ENCODE measurements at regions not wholly inside any gene's neighbourhood (a gene's known extent, or its start where the extent isn't known, plus 50 kb on each side); places are given as distances from the start of the nearest gene placed in this dataset.

DNA sequence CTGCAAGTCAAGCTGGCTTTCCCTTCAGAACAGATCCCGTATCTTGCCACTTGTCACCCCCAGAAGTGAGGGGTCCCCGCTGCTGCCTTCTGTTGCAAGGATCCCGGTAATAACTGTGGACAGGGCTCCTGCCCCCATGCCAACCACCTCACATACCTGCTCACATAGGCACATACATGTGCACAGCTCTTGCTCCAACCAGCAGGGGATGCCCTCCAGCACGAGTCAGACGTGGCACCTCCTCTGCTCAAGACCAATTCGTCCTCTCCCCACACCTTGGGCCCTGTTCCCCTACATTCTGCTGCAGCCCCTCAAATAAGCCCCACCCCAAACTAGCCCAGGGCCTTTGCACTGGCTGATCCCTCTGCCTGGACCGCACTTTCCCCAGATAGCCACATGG, 163.3 kb downstream of the CRYBB2 start:
- H3K4me3 ChIP-seq (ENCODE audit: insufficient read length, low read depth): no peak overlapping the region
- TF ChIP-seq ZNF274 (IDR thresholded peaks at IDR 0.05; ENCODE audit: low read depth, low read length): no peak
- TF ChIP-seq SUZ12 (IDR thresholded peaks at IDR 0.05; ENCODE audit: extremely low read depth, insufficient read depth, insufficient read length): no peak
- no peak for TF ChIP-seq YY1 (IDR thresholded peaks at IDR 0.05; ENCODE audit: insufficient read depth, insufficient read length)
- DNase-seq (ENCODE audit: low read depth, low spot score): no peak
- H3K9ac ChIP-seq (ENCODE audit: insufficient read length, low read depth): no peak overlapping the region
- no peaks in the 10 kb centered on the region for H3K9me3 ChIP-seq (ENCODE audit: insufficient read depth, low read length)
- H3K36me3 ChIP-seq (ENCODE audit: insufficient read depth, insufficient read length, low read length): no peaks in the 10 kb centered on the region
- H3K4me1 ChIP-seq (ENCODE audit: insufficient read depth, insufficient read length): peaks cover 4% of the 10 kb centered on the region
- H3K27me3 ChIP-seq (ENCODE audit: insufficient read depth, insufficient read length): no peaks in the 10 kb centered on the region

GRCh38 chr22:25383278-25383820, 163.9 kb downstream of the CRYBB2 start:
- H3K4me1 ChIP-seq (ENCODE audit: insufficient read depth, insufficient read length): peaks cover 4% of the 10 kb centered on the region
- H3K27me3 ChIP-seq (ENCODE audit: insufficient read depth, insufficient read length): no peaks in the 10 kb centered on the region
- no peak overlapping the region for H3K9ac ChIP-seq (ENCODE audit: insufficient read length, low read depth)
- no peak for TF ChIP-seq SUZ12 (IDR thresholded peaks at IDR 0.05; ENCODE audit: extremely low read depth, insufficient read depth, insufficient read length)
- TF ChIP-seq ZNF274 (IDR thresholded peaks at IDR 0.05; ENCODE audit: low read depth, low read length): no peak
- no peak for TF ChIP-seq YY1 (IDR thresholded peaks at IDR 0.05; ENCODE audit: insufficient read depth, insufficient read length)
- H3K4me3 ChIP-seq (ENCODE audit: insufficient read length, low read depth): no peak overlapping the region
- H3K9me3 ChIP-seq (ENCODE audit: insufficient read depth, low read length): no peaks in the 10 kb centered on the region
- no peaks in the 10 kb centered on the region for H3K36me3 ChIP-seq (ENCODE audit: insufficient read depth, insufficient read length, low read length)
- DNase-seq (ENCODE audit: low read depth, low spot score): no peak

DNA sequence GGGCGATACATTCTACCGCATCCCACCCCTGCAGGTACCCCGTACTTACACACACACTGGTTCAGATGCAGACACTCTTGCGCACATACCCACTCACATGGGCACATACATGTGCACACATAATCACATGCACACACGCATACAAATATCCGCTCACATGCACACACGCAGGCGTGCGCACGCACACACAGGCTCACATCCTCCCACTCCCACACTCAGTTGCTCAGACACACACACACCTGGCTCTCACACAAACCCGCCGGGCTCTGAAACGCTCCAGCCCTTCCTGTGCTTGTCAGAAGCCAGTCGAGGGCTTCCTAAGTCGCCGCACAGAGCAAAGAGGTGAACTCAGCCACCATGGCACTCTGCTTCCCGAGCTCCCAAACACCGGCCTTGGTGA, 164.5 kb downstream of the CRYBB2 start:
- Histone ChIP-seq H3K9me3 (ENCODE audit: insufficient read depth, low read length) (no peaks in the 10 kb centered on the region), H3K9ac (ENCODE audit: insufficient read length, low read depth) (peak overlapping the region; percentile 26), H3K4me1 (ENCODE audit: insufficient read depth, insufficient read length) (peaks cover 4% of the 10 kb centered on the region), H3K4me3 (ENCODE audit: insufficient read length, low read depth) (no peak overlapping the region), H3K27me3 (ENCODE audit: insufficient read depth, insufficient read length) (no peaks in the 10 kb centered on the region), H3K36me3 (ENCODE audit: insufficient read depth, insufficient read length, low read length) (no peaks in the 10 kb centered on the region)
- TF ChIP-seq ZNF274 (IDR thresholded peaks at IDR 0.05; ENCODE audit: low read depth, low read length) (no peak), SUZ12 (IDR thresholded peaks at IDR 0.05; ENCODE audit: extremely low read depth, insufficient read depth, insufficient read length) (no peak), YY1 (IDR thresholded peaks at IDR 0.05; ENCODE audit: insufficient read depth, insufficient read length) (no peak)
- no peak for DNase-seq (ENCODE audit: low read depth, low spot score)

DNA sequence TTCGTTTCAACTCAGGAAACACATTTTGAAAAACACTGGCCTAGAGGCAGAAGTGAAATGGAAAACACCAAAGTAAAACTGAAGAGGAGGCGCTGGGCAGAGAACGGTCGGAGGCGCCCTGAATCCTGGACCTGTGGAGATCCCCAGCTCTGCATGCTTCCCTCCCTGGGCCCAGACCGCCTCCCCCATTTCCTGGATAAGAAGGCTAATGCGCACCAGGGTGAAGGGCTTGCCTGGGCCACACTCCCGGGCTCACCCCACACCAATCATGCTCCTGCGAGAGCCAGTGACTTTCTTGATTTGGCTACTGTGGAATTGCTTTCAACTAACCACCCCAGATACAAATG, 167.1 kb downstream of the CRYBB2 start:
- Histone ChIP-seq H3K27me3 (ENCODE audit: insufficient read depth, insufficient read length) (no peaks in the 10 kb centered on the region), H3K4me3 (ENCODE audit: insufficient read length, low read depth) (no peak overlapping the region), H3K9me3 (ENCODE audit: insufficient read depth, low read length) (no peaks in the 10 kb centered on the region), H3K9ac (ENCODE audit: insufficient read length, low read depth) (no peak overlapping the region), H3K4me1 (ENCODE audit: insufficient read depth, insufficient read length) (peaks cover 6% of the 10 kb centered on the region), H3K36me3 (ENCODE audit: insufficient read depth, insufficient read length, low read length) (no peaks in the 10 kb centered on the region)
- no peak for TF ChIP-seq ZNF274 (IDR thresholded peaks at IDR 0.05; ENCODE audit: low read depth, low read length)
- no peak for TF ChIP-seq YY1 (IDR thresholded peaks at IDR 0.05; ENCODE audit: insufficient read depth, insufficient read length)
- TF ChIP-seq SUZ12 (IDR thresholded peaks at IDR 0.05; ENCODE audit: extremely low read depth, insufficient read depth, insufficient read length): no peak
- DNase-seq (ENCODE audit: low read depth, low spot score): no peak

DNA sequence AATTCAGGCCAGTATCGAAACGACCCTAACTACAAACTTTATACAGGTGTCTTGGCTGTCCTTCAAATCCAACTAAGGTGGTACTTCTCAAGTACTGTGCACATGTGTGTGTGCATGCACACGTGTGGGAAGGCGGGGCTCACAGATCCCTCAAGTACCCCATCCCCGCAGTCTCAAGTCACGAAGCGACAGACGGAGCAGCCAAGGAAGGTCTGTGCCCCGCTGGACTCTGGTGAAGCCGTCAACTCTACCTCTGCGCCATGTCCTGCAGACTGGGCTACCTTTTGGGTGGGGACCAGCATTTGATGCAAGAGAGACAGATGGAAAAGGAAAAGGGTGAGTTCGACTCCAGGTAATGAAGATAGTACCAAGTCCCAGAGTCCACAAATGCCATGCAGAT, 169.0 kb downstream of the CRYBB2 start:
- TF ChIP-seq SUZ12 (IDR thresholded peaks at IDR 0.05; ENCODE audit: extremely low read depth, insufficient read depth, insufficient read length) (no peak), ZNF274 (IDR thresholded peaks at IDR 0.05; ENCODE audit: low read depth, low read length) (no peak), YY1 (IDR thresholded peaks at IDR 0.05; ENCODE audit: insufficient read depth, insufficient read length) (no peak)
- H3K4me1 ChIP-seq (ENCODE audit: insufficient read depth, insufficient read length): peaks cover 4% of the 10 kb centered on the region
- H3K9ac ChIP-seq (ENCODE audit: insufficient read length, low read depth): no peak overlapping the region

DNA sequence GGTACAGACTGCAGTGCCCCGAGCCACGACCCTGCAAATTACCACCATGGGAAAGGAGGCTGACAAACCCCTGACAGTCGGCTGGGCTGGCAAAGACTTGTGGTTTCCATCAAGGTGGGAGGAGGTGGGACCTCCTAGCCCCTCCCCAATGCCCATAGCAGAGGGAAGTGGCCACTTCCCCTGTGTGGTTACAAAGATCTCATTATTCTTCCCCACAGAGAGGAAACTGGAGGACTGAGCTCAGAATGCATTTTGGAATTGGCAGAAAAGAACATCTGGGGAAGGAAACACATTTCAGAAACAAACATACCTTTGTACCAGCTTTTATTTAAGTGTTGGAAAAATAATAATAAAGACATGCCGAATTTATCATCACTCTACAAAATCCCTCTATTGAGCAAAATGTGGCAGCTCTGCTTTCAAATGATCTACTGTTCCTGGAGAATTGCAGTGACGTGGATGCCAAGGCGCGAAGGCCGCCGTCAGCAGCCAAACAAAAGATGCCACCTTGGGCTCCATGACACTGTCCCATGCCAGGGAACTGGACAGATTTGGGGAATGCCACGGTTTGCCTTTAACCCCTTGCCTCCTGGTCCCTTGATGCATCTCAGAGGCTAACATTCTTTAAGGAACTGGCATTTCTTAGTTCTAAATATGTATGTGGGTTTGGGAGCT, 169.6 kb downstream of the CRYBB2 start:
- Histone ChIP-seq H3K36me3 (ENCODE audit: insufficient read depth, insufficient read length, low read length) (no peaks in the 10 kb centered on the region), H3K27me3 (ENCODE audit: insufficient read depth, insufficient read length) (no peaks in the 10 kb centered on the region), H3K4me1 (ENCODE audit: insufficient read depth, insufficient read length) (peaks cover 4% of the 10 kb centered on the region), H3K9me3 (ENCODE audit: insufficient read depth, low read length) (no peaks in the 10 kb centered on the region), H3K9ac (ENCODE audit: insufficient read length, low read depth) (no peak overlapping the region), H3K4me3 (ENCODE audit: insufficient read length, low read depth) (no peak overlapping the region)
- no peak for TF ChIP-seq SUZ12 (IDR thresholded peaks at IDR 0.05; ENCODE audit: extremely low read depth, insufficient read depth, insufficient read length)
- TF ChIP-seq YY1 (IDR thresholded peaks at IDR 0.05; ENCODE audit: insufficient read depth, insufficient read length): no peak
- TF ChIP-seq ZNF274 (IDR thresholded peaks at IDR 0.05; ENCODE audit: low read depth, low read length): no peak
- DNase-seq (ENCODE audit: low read depth, low spot score): no peak

More for the DNA sequence above, 169.0 kb downstream of the CRYBB2 start:
- Histone ChIP-seq H3K4me3 (ENCODE audit: insufficient read length, low read depth) (no peak overlapping the region), H3K36me3 (ENCODE audit: insufficient read depth, insufficient read length, low read length) (no peaks in the 10 kb centered on the region), H3K9me3 (ENCODE audit: insufficient read depth, low read length) (no peaks in the 10 kb centered on the region), H3K27me3 (ENCODE audit: insufficient read depth, insufficient read length) (no peaks in the 10 kb centered on the region)
- no peak for DNase-seq (ENCODE audit: low read depth, low spot score)

GRCh38 chr22:25389541-25389919, 170.1 kb downstream of the CRYBB2 start:
- no peak for DNase-seq (ENCODE audit: low read depth, low spot score)
- no peaks in the 10 kb centered on the region for H3K9me3 ChIP-seq (ENCODE audit: insufficient read depth, low read length)
- no peaks in the 10 kb centered on the region for H3K27me3 ChIP-seq (ENCODE audit: insufficient read depth, insufficient read length)
- no peak for TF ChIP-seq ZNF274 (IDR thresholded peaks at IDR 0.05; ENCODE audit: low read depth, low read length)
- no peak for TF ChIP-seq SUZ12 (IDR thresholded peaks at IDR 0.05; ENCODE audit: extremely low read depth, insufficient read depth, insufficient read length)
- no peak for TF ChIP-seq YY1 (IDR thresholded peaks at IDR 0.05; ENCODE audit: insufficient read depth, insufficient read length)
- H3K36me3 ChIP-seq (ENCODE audit: insufficient read depth, insufficient read length, low read length): no peaks in the 10 kb centered on the region
- H3K4me1 ChIP-seq (ENCODE audit: insufficient read depth, insufficient read length): peaks cover 4% of the 10 kb centered on the region
- H3K9ac ChIP-seq (ENCODE audit: insufficient read length, low read depth): no peak overlapping the region
- H3K4me3 ChIP-seq (ENCODE audit: insufficient read length, low read depth): no peak overlapping the region

All from NT2/D1 (cell line).